ENCODE measurements at regions not wholly inside any gene's neighbourhood (a gene's known extent, or its start where the extent isn't known, plus 50 kb on each side); places are given as distances from the start of the nearest gene placed in this dataset.
"Not testable (repeated sequence)": the region's sequence is repeated elsewhere in the genome, so short reads cannot be mapped to it uniquely, and the experiment has no call there.

DNA sequence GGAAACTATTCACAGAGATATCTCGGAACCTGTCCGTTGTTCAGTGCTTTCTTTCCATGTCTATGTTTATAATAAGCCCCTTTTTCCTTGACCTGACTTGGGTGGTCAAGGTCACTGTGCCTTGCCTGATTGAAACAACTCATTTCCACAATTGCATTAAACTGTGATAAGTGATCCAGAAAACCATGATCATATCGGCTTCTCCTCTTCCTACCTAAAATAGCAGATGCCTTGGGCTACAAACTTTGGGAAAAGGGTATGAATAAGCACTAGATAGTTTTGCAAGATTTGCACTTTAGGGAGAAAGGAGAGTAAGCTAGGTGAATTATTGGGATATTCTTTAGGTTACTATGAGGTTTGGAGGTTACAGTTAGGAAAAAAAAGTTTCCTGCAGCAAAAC is 115.2 kb downstream of the KBTBD2 start:
- TF ChIP-seq, protein P1, sequence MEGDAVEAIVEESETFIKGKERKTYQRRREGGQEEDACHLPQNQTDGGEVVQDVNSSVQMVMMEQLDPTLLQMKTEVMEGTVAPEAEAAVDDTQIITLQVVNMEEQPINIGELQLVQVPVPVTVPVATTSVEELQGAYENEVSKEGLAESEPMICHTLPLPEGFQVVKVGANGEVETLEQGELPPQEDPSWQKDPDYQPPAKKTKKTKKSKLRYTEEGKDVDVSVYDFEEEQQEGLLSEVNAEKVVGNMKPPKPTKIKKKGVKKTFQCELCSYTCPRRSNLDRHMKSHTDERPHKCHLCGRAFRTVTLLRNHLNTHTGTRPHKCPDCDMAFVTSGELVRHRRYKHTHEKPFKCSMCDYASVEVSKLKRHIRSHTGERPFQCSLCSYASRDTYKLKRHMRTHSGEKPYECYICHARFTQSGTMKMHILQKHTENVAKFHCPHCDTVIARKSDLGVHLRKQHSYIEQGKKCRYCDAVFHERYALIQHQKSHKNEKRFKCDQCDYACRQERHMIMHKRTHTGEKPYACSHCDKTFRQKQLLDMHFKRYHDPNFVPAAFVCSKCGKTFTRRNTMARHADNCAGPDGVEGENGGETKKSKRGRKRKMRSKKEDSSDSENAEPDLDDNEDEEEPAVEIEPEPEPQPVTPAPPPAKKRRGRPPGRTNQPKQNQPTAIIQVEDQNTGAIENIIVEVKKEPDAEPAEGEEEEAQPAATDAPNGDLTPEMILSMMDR (IDR thresholded peaks at IDR 0.05), result not testable (repeated sequence)
- not testable (repeated sequence) for TF ChIP-seq POLR2A (IDR thresholded peaks at IDR 0.05)
